Astrocyte (in vitro differentiated cells and primary cell): ENCODE measurements at regions not wholly inside any gene's neighbourhood (a gene's known extent, or its start where the extent isn't known, plus 50 kb on each side); places are given as distances from the start of the nearest gene placed in this dataset.

ENCODE experiments used
- DNase-seq: peaks from one replicate; pipeline ENCODE4 v3.0.0-alpha.2; 2010; ENCODE audit warnings: low read depth
- FAIRE-seq: peaks from 2 replicates; lab custom pipeline; 2011; peaks lifted over from hg19 to GRCh38; lab: Jason Lieb, UNC
- H2AFZ ChIP-seq: 2 replicates; pipeline ENCODE4 v1.6.0; 2012; ENCODE audit warnings: low read depth, low read length, inconsistent platforms
- H3K27ac ChIP-seq: 2 replicates; pipeline ENCODE4 v1.5.1; 2011; ENCODE audit warnings: low read depth, low read length, inconsistent platforms
- H3K27me3 ChIP-seq: 2 replicates; pipeline ENCODE4 v1.6.0; 2011; ENCODE audit warnings: low read length, inconsistent platforms; ENCODE audit not compliant: insufficient read depth
- H3K36me3 ChIP-seq: 2 replicates; pipeline ENCODE4 v1.5.1; 2011; ENCODE audit warnings: low read length, inconsistent platforms; ENCODE audit not compliant: insufficient read depth
- H3K4me1 ChIP-seq: 2 replicates; pipeline ENCODE4 v1.5.1; 2011; ENCODE audit warnings: low read length, inconsistent platforms; ENCODE audit not compliant: insufficient read depth
- H3K4me2 ChIP-seq: 2 replicates; pipeline ENCODE4 v1.6.0; 2012; ENCODE audit warnings: low read length, inconsistent platforms
- H3K4me3 ChIP-seq: 2 replicates; pipeline ENCODE4 v1.5.1; 2011; ENCODE audit warnings: low read depth, mild to moderate bottlenecking, low read length, inconsistent platforms; ENCODE audit not compliant: insufficient read depth
- H3K79me2 ChIP-seq: 2 replicates; pipeline ENCODE4 v1.6.0; 2012; ENCODE audit warnings: mild to moderate bottlenecking, low read length, inconsistent platforms; ENCODE audit not compliant: insufficient read depth
- H3K9ac ChIP-seq: 2 replicates; pipeline ENCODE4 v1.6.0; 2012; ENCODE audit warnings: mild to moderate bottlenecking, low read length, inconsistent platforms
- H3K9me3 ChIP-seq: 2 replicates; pipeline ENCODE4 v1.5.1; 2012; ENCODE audit warnings: low read depth, mild to moderate bottlenecking, low read length, inconsistent platforms; ENCODE audit not compliant: insufficient read depth
- H4K20me1 ChIP-seq: 2 replicates; pipeline ENCODE4 v1.6.0; 2012; ENCODE audit warnings: low read length, inconsistent platforms; ENCODE audit not compliant: insufficient read depth
- H3K27ac Mint-ChIP-seq: one replicate; pipeline ENCODE4 v1.8.0; 2021; ENCODE audit warnings: mild to moderate bottlenecking, mixed read lengths; ENCODE audit not compliant: unreplicated experiment
- H3K27me3 Mint-ChIP-seq: one replicate; pipeline ENCODE4 v1.8.0; 2021; ENCODE audit warnings: low read depth, mixed read lengths; ENCODE audit not compliant: unreplicated experiment
- H3K36me3 Mint-ChIP-seq: one replicate; pipeline ENCODE4 v1.8.0; 2021; ENCODE audit warnings: low read depth, mixed read lengths; ENCODE audit not compliant: unreplicated experiment
- H3K4me1 Mint-ChIP-seq: one replicate; pipeline ENCODE4 v1.8.0; 2021; ENCODE audit warnings: low read depth, mixed read lengths; ENCODE audit not compliant: unreplicated experiment
- H3K4me3 Mint-ChIP-seq: one replicate; pipeline ENCODE4 v1.8.0; 2021; ENCODE audit warnings: mild to moderate bottlenecking, moderate library complexity, mixed read lengths; ENCODE audit not compliant: unreplicated experiment
- H3K9me3 Mint-ChIP-seq: one replicate; pipeline ENCODE4 v1.8.0; 2021; ENCODE audit warnings: mild to moderate bottlenecking, mixed read lengths; ENCODE audit not compliant: unreplicated experiment
- EZH2 ChIP-seq: IDR thresholded peaks from 2 replicates; pipeline ENCODE4 v1.6.1; 2012; ENCODE audit warnings: mild to moderate bottlenecking, low read length, inconsistent platforms; ENCODE audit not compliant: insufficient read depth
- TF ChIP-seq, protein P1 (sequence below): IDR thresholded peaks from 2 replicates; pipeline ENCODE4 v1.5.1; 2011; ENCODE audit warnings: low read depth, mild to moderate bottlenecking, inconsistent platforms, low read length, moderate library complexity; ENCODE audit not compliant: insufficient read depth

DNA sequence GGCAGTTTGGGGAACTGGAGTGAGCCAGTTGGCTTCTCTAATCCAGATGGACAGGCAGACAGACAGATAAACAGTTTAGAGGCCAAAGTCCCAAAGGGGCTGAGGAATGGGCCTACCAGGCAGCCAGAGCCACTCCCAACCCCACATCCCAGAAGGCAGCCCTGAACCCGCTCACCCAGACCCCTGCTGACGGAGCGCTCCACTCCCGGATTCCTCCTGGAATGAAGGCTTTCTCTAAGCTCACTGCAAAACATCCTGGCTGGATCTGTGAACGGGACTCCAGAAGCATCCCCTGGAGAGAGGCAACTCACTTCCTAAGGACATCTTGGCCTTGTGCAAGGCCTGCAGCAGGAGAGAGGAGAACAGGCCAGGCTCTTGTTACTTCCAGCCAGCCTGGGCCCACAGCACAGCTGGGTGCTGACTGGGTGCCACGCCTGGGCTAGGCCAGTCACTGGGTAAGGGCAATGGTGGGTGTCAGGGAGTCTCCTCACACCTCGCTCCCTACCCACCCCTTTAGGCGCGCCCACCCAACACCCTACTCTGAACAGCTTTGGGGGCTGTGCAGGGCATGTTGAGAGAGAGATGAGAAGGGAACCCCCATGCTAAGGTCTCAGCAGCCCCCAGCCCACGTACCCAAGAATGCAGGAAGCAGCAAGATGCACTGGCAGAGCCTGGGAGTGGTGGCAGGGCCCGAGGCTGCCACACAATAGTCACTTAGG is 168.6 kb upstream of the ZMIZ1 start:
- FAIRE-seq (no peak), DNase-seq (no peak)
- no peaks in the 10 kb centered on the region for H3K79me2 ChIP-seq
- no peak overlapping the region for H2AFZ ChIP-seq
- no peak overlapping the region for H3K9ac ChIP-seq
- no peaks in the 10 kb centered on the region for H3K36me3 ChIP-seq
- Mint-ChIP-seq H3K36me3 (no peaks in the 10 kb centered on the region), H3K27me3 (peaks cover 37% of the 10 kb centered on the region), H3K9me3 (no peaks in the 10 kb centered on the region), H3K4me3 (no peak overlapping the region), H3K27ac (no peak overlapping the region), H3K4me1 (no peaks in the 10 kb centered on the region)
- no peak overlapping the region for H3K27ac ChIP-seq
- no peak overlapping the region for H3K4me3 ChIP-seq
- H3K4me1 ChIP-seq: no peaks in the 10 kb centered on the region
- H4K20me1 ChIP-seq: no peaks in the 10 kb centered on the region
- no peak for TF ChIP-seq EZH2
- TF ChIP-seq, protein P1, sequence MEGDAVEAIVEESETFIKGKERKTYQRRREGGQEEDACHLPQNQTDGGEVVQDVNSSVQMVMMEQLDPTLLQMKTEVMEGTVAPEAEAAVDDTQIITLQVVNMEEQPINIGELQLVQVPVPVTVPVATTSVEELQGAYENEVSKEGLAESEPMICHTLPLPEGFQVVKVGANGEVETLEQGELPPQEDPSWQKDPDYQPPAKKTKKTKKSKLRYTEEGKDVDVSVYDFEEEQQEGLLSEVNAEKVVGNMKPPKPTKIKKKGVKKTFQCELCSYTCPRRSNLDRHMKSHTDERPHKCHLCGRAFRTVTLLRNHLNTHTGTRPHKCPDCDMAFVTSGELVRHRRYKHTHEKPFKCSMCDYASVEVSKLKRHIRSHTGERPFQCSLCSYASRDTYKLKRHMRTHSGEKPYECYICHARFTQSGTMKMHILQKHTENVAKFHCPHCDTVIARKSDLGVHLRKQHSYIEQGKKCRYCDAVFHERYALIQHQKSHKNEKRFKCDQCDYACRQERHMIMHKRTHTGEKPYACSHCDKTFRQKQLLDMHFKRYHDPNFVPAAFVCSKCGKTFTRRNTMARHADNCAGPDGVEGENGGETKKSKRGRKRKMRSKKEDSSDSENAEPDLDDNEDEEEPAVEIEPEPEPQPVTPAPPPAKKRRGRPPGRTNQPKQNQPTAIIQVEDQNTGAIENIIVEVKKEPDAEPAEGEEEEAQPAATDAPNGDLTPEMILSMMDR: no peak
- no peaks in the 10 kb centered on the region for H3K9me3 ChIP-seq
- no peak overlapping the region for H3K4me2 ChIP-seq
- no peaks in the 10 kb centered on the region for H3K27me3 ChIP-seq

DNA sequence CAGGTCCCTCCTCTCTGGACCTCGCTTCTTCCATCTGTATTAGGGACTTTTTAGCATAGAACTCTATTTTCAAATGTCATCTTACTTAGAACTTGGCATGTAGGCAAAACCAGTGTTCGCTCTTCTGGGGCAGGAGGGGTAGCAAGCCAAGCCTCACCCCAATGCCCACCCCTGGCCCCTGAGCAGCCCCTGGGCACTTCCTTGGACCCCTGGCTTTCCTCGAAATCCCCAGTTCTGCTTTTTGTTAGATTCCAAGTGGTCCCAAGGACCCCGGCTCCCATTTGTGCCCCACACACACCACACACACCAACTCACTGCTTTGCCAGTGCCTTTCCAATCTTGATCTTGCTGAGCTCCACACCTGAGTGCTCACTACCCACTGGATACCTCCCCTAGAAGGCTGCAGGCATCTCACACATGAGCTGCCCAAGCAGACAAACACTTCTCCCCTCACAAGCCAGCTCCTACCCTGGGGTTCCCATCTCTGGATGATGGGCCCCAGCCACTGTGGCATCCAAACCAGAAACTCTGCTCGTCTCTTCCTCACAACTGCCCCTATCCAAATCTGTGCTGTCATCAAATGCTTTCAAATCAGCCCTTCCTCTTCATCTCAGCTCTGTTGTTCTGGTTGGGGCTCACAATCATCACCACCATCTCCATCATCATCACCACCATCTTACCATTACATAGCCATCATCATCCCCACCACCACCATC is 167.9 kb upstream of the ZMIZ1 start:
- no peak overlapping the region for H3K9ac ChIP-seq
- no peak for FAIRE-seq
- no peaks in the 10 kb centered on the region for H3K36me3 ChIP-seq
- no peaks in the 10 kb centered on the region for H4K20me1 ChIP-seq
- H3K9me3 ChIP-seq: no peaks in the 10 kb centered on the region
- no peak for DNase-seq
- no peak overlapping the region for H2AFZ ChIP-seq
- H3K79me2 ChIP-seq: no peaks in the 10 kb centered on the region
- Mint-ChIP-seq H3K4me3 (no peak overlapping the region), H3K27me3 (peaks cover 42% of the 10 kb centered on the region), H3K9me3 (no peaks in the 10 kb centered on the region), H3K27ac (no peak overlapping the region), H3K4me1 (no peaks in the 10 kb centered on the region), H3K36me3 (no peaks in the 10 kb centered on the region)
- no peak overlapping the region for H3K27ac ChIP-seq
- H3K4me3 ChIP-seq: no peak overlapping the region
- H3K4me2 ChIP-seq: no peak overlapping the region
- H3K4me1 ChIP-seq: no peaks in the 10 kb centered on the region
- no peaks in the 10 kb centered on the region for H3K27me3 ChIP-seq
- TF ChIP-seq, protein P1: no peak
- no peak for TF ChIP-seq EZH2

DNA sequence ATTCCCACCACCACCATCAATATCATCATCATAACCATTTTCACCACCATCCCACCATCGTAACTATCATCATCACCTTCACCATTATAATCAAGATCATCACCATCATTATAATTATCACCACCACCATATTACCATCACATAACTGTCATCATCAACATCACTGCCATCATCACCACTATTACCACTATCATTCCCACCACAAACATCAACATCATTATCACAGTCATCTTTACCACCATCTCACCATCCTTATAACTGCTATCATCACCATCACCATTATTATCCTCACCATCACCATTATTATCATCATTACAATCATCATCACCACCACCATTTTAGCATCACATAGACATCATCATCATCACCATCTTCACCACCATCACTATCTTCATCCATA is 167.1 kb upstream of the ZMIZ1 start:
- Histone ChIP-seq H3K36me3 (no peaks in the 10 kb centered on the region), H3K4me2 (no peak overlapping the region), H3K79me2 (no peaks in the 10 kb centered on the region), H3K27ac (no peak overlapping the region), H3K4me3 (no peak overlapping the region), H3K4me1 (no peaks in the 10 kb centered on the region), H3K9ac (no peak overlapping the region), H4K20me1 (no peaks in the 10 kb centered on the region), H3K9me3 (no peaks in the 10 kb centered on the region), H2AFZ (no peak overlapping the region), H3K27me3 (no peaks in the 10 kb centered on the region)
- no peak for TF ChIP-seq EZH2
- TF ChIP-seq, protein P1: no peak
- no peaks in the 10 kb centered on the region for H3K36me3 Mint-ChIP-seq
- peaks cover 39% of the 10 kb centered on the region for H3K27me3 Mint-ChIP-seq
- no peak overlapping the region for H3K27ac Mint-ChIP-seq
- no peaks in the 10 kb centered on the region for H3K9me3 Mint-ChIP-seq
- DNase-seq (no peak), FAIRE-seq (peak; percentile 26)
- no peak overlapping the region for H3K4me3 Mint-ChIP-seq
- no peaks in the 10 kb centered on the region for H3K4me1 Mint-ChIP-seq
